ENCODE measurements at regions not wholly inside any gene's neighbourhood (a gene's known extent, or its start where the extent isn't known, plus 50 kb on each side); places are given as distances from the start of the nearest gene placed in this dataset.

DNA sequence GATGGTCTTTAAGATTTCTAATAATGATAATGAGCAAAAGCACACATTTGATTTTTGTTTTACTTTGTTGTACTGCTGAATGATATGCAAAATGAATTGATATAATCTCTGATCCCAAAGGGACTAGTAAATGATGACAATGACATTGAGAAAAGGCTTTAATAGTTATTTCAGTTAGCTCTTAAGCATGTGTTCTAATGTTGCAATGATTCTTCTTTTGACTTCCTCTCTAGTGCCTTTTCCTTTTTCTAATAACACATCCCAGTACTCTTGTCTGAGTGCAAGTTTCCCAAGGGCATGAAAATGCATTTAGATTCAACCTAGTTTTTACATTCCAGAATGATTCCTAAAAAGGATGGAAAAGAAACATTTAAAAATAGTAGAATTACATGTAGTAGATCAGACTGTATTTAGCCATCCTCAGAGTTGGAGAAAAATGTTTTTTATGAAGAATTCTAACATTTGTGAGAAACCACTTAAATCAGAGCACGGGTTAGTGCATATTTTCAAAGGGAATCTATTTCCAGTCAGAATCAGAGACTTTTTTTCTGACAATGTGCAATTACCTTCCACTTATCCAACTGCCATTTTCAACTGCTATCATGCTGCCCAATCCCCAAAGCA, 508.8 kb downstream of the C4orf33 start:
- no peak for TF ChIP-seq POLR2A (IDR thresholded peaks at IDR 0.05)
- TF ChIP-seq, protein P1, sequence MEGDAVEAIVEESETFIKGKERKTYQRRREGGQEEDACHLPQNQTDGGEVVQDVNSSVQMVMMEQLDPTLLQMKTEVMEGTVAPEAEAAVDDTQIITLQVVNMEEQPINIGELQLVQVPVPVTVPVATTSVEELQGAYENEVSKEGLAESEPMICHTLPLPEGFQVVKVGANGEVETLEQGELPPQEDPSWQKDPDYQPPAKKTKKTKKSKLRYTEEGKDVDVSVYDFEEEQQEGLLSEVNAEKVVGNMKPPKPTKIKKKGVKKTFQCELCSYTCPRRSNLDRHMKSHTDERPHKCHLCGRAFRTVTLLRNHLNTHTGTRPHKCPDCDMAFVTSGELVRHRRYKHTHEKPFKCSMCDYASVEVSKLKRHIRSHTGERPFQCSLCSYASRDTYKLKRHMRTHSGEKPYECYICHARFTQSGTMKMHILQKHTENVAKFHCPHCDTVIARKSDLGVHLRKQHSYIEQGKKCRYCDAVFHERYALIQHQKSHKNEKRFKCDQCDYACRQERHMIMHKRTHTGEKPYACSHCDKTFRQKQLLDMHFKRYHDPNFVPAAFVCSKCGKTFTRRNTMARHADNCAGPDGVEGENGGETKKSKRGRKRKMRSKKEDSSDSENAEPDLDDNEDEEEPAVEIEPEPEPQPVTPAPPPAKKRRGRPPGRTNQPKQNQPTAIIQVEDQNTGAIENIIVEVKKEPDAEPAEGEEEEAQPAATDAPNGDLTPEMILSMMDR (IDR thresholded peaks at IDR 0.05) = no peak

Data from right lobe of liver (tissue), 4 donors.